ENCODE measurements at regions not wholly inside any gene's neighbourhood (a gene's known extent, or its start where the extent isn't known, plus 50 kb on each side); places are given as distances from the start of the nearest gene placed in this dataset.

- TF ChIP-seq REST (IDR thresholded peaks at IDR 0.05; ENCODE audit: insufficient read depth in 1 of 2, low read depth in 2 of 2, low read length in 2 of 2) = no peak
- no peak for TF ChIP-seq SIN3A (IDR thresholded peaks at IDR 0.05; ENCODE audit: borderline replicate concordance, insufficient read depth, low read length)
- TF ChIP-seq TAF1 (IDR thresholded peaks at IDR 0.05; ENCODE audit: borderline replicate concordance, insufficient read depth, low read length) = no peak
Measured at GRCh38 chr13:22461854-22462490, 718.8 kb upstream of the SGCG start.

- no peak for TF ChIP-seq FOXP2 (optimal IDR thresholded peaks at IDR 0.05; ENCODE audit: borderline replicate concordance, extremely low read depth, extremely low read length, insufficient read depth)
- TF ChIP-seq REST (IDR thresholded peaks at IDR 0.05; ENCODE audit: insufficient read depth in 1 of 2, low read depth in 2 of 2, low read length in 2 of 2) = no peak
- TF ChIP-seq POLR2AphosphoS5 (IDR thresholded peaks at IDR 0.05; ENCODE audit: low read depth, low read length) = no peak
- no peak for TF ChIP-seq TAF1 (IDR thresholded peaks at IDR 0.05; ENCODE audit: borderline replicate concordance, insufficient read depth, low read length)
- no peak for TF ChIP-seq SIN3A (IDR thresholded peaks at IDR 0.05; ENCODE audit: borderline replicate concordance, insufficient read depth, low read length)
Measured at GRCh38 chr13:22463089-22463488, 717.7 kb upstream of the SGCG start.

GRCh38 chr13:22468045-22468444, 712.7 kb upstream of the SGCG start:
- TF ChIP-seq TAF1 (IDR thresholded peaks at IDR 0.05; ENCODE audit: borderline replicate concordance, insufficient read depth, low read length) = no peak
- no peak for TF ChIP-seq POLR2AphosphoS5 (IDR thresholded peaks at IDR 0.05; ENCODE audit: low read depth, low read length)
- TF ChIP-seq FOXP2 (optimal IDR thresholded peaks at IDR 0.05; ENCODE audit: borderline replicate concordance, extremely low read depth, extremely low read length, insufficient read depth) = no peak
- no peak for TF ChIP-seq SIN3A (IDR thresholded peaks at IDR 0.05; ENCODE audit: borderline replicate concordance, insufficient read depth, low read length)
- TF ChIP-seq REST (IDR thresholded peaks at IDR 0.05; ENCODE audit: insufficient read depth in 1 of 2, low read depth in 2 of 2, low read length in 2 of 2) = no peak

- TF ChIP-seq SIN3A (IDR thresholded peaks at IDR 0.05; ENCODE audit: borderline replicate concordance, insufficient read depth, low read length) (no peak), FOXP2 (optimal IDR thresholded peaks at IDR 0.05; ENCODE audit: borderline replicate concordance, extremely low read depth, extremely low read length, insufficient read depth) (no peak), REST (IDR thresholded peaks at IDR 0.05; ENCODE audit: insufficient read depth in 1 of 2, low read depth in 2 of 2, low read length in 2 of 2) (no peak), TAF1 (IDR thresholded peaks at IDR 0.05; ENCODE audit: borderline replicate concordance, insufficient read depth, low read length) (no peak)
Measured at GRCh38 chr13:22468824-22469223, 712.0 kb upstream of the SGCG start.

- TF ChIP-seq TAF1 (IDR thresholded peaks at IDR 0.05; ENCODE audit: borderline replicate concordance, insufficient read depth, low read length) = no peak
- no peak for TF ChIP-seq SIN3A (IDR thresholded peaks at IDR 0.05; ENCODE audit: borderline replicate concordance, insufficient read depth, low read length)
- TF ChIP-seq REST (IDR thresholded peaks at IDR 0.05; ENCODE audit: insufficient read depth in 1 of 2, low read depth in 2 of 2, low read length in 2 of 2) = no peak
- no peak for TF ChIP-seq POLR2AphosphoS5 (IDR thresholded peaks at IDR 0.05; ENCODE audit: low read depth, low read length)
- TF ChIP-seq FOXP2 (optimal IDR thresholded peaks at IDR 0.05; ENCODE audit: borderline replicate concordance, extremely low read depth, extremely low read length, insufficient read depth) = no peak
Measured at GRCh38 chr13:22469452-22469851, 711.3 kb upstream of the SGCG start.
